Type B pancreatic cell (in vitro differentiated cells): ENCODE measurements at regions not wholly inside any gene's neighbourhood (a gene's known extent, or its start where the extent isn't known, plus 50 kb on each side); places are given as distances from the start of the nearest gene placed in this dataset.

Experiments used
- DNase-seq: peaks from one replicate; pipeline ENCODE4 v3.0.0; 2021; ENCODE audit warnings: mixed read lengths; ENCODE audit not compliant: unreplicated experiment; ENCODE audit errors: extremely low spot score
- H3K27ac Mint-ChIP-seq: 2 replicates; pipeline ENCODE4 v1.8.0; 2021; ENCODE audit warnings: mild to moderate bottlenecking, mixed read lengths
- H3K27me3 Mint-ChIP-seq: 2 replicates; pipeline ENCODE4 v1.8.0; 2021; ENCODE audit warnings: mixed read lengths
- H3K36me3 Mint-ChIP-seq: 2 replicates; pipeline ENCODE4 v1.8.0; 2021; ENCODE audit warnings: mixed read lengths
- H3K4me1 Mint-ChIP-seq: one replicate; pipeline ENCODE4 v1.8.0; 2021; ENCODE audit warnings: mixed read lengths; ENCODE audit not compliant: unreplicated experiment
- H3K4me3 Mint-ChIP-seq: 2 replicates; pipeline ENCODE4 v1.8.0; 2021; ENCODE audit warnings: mild to moderate bottlenecking, mixed read lengths
- H3K9me3 Mint-ChIP-seq: 2 replicates; pipeline ENCODE4 v1.8.0; 2021; ENCODE audit warnings: mixed read lengths
- CTCF ChIP-seq: fragments of 200-600 bp; sonication (generic); conservative IDR thresholded peaks from 2 replicates; pipeline ENCODE4 v1.5.0; 2021; ENCODE audit warnings: antibody characterized with exemption, mild to moderate bottlenecking

GRCh38 chr1:192022827-192023226 lies 135.4 kb upstream of the RGS18 start:
- no peaks in the 10 kb centered on the region for H3K9me3 Mint-ChIP-seq
- TF ChIP-seq CTCF, result no peak
- H3K27me3 Mint-ChIP-seq, result no peaks in the 10 kb centered on the region
- no peaks in the 10 kb centered on the region for H3K4me1 Mint-ChIP-seq
- no peak overlapping the region for H3K27ac Mint-ChIP-seq
- no peak overlapping the region for H3K4me3 Mint-ChIP-seq
- DNase-seq, result no peak
- no peaks in the 10 kb centered on the region for H3K36me3 Mint-ChIP-seq

DNA sequence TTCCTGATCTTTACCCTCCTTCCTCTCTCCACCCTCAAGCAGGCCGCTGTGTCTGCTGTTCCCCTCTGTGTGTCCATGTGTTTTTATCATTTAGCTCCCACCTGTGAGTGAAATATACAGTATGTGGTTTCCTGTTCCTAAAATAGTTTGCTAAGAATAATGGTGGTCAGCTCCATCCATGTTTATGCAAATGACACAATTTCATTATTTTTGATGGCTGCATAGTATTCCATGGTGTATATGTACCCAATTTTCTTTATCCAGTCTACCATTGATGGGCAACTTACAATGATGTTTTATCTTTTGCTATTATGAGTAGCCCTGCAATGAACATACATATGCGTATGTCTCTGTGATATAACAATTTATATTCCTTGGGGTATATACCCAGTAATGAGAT lies 133.4 kb upstream of the RGS18 start:
- Mint-ChIP-seq H3K4me3 (no peak overlapping the region), H3K27ac (no peak overlapping the region), H3K36me3 (no peaks in the 10 kb centered on the region), H3K27me3 (no peaks in the 10 kb centered on the region), H3K4me1 (no peaks in the 10 kb centered on the region), H3K9me3 (no peaks in the 10 kb centered on the region)
- DNase-seq, result no peak
- TF ChIP-seq CTCF, result no peak

- DNase-seq, result no peak
- no peak overlapping the region for H3K27ac Mint-ChIP-seq
- no peak overlapping the region for H3K4me3 Mint-ChIP-seq
- H3K9me3 Mint-ChIP-seq, result no peaks in the 10 kb centered on the region
- no peaks in the 10 kb centered on the region for H3K27me3 Mint-ChIP-seq
- no peak for TF ChIP-seq CTCF
- no peaks in the 10 kb centered on the region for H3K36me3 Mint-ChIP-seq
- H3K4me1 Mint-ChIP-seq, result no peaks in the 10 kb centered on the region
Measured at GRCh38 chr1:192038567-192038966, 119.7 kb upstream of the RGS18 start.

- Mint-ChIP-seq H3K9me3 (no peaks in the 10 kb centered on the region), H3K27ac (no peak overlapping the region), H3K4me1 (no peaks in the 10 kb centered on the region), H3K36me3 (no peaks in the 10 kb centered on the region), H3K4me3 (no peak overlapping the region), H3K27me3 (peaks cover 3% of the 10 kb centered on the region)
- DNase-seq, result no peak
- TF ChIP-seq CTCF, result no peak
Measured at GRCh38 chr1:192045131-192045530, 113.1 kb upstream of the RGS18 start.

DNA sequence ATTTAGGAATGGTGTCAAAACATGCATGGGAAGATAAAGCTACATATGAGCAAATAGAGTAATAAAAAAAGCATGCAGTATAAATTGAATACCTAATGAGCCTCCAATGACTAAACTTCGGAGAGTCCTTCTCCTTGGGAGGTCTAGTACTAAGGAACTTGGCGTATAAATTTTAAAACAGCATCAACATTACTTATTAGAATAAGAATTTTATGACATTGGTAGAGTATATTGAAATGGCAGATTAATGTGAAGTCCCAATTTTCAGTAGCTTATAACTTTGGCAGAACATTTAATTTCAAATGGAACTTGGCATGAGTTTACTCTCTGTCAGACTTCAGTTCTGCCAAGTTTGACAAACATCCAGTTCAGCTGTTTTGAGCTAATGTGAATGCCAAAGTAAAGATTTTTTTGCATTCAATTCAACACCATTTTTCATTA lies 104.7 kb upstream of the RGS18 start:
- Mint-ChIP-seq H3K9me3 (no peaks in the 10 kb centered on the region), H3K4me3 (no peak overlapping the region), H3K36me3 (no peaks in the 10 kb centered on the region), H3K4me1 (no peaks in the 10 kb centered on the region), H3K27me3 (no peaks in the 10 kb centered on the region), H3K27ac (no peak overlapping the region)
- no peak for DNase-seq
- TF ChIP-seq CTCF, result no peak

DNA sequence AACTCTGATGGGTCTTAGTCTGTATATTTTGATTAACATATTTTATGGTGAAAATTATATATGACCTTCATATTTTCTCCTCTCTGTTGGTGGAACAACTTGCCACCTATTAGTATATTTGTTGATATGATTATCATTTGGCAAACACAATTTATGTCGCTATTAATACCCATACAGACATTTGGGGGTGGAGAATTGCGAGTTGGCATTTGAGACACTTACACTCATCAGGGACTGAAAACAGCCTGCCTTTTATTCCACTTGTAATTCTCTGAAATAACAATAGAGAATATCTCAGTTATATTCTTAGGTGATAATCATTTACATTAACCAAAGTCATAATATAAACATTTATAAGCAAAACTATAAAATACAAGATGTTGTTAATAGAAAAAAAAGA lies 100.5 kb upstream of the RGS18 start:
- DNase-seq, result no peak
- no peak overlapping the region for H3K27ac Mint-ChIP-seq
- no peaks in the 10 kb centered on the region for H3K27me3 Mint-ChIP-seq
- H3K9me3 Mint-ChIP-seq, result no peaks in the 10 kb centered on the region
- no peak for TF ChIP-seq CTCF
- H3K36me3 Mint-ChIP-seq, result no peaks in the 10 kb centered on the region
- H3K4me1 Mint-ChIP-seq, result no peaks in the 10 kb centered on the region
- H3K4me3 Mint-ChIP-seq, result no peak overlapping the region
